HG02678 (cell line): ENCODE measurements at regions not wholly inside any gene's neighbourhood (a gene's known extent, or its start where the extent isn't known, plus 50 kb on each side); places are given as distances from the start of the nearest gene placed in this dataset.
"Not testable (repeated sequence)": the region's sequence is repeated elsewhere in the genome, so short reads cannot be mapped to it uniquely, and the experiment has no call there.

Experiments used
- ATAC-seq: cut with Tn5 transposase; IDR thresholded peaks from one replicate; pipeline ENCODE4 v1.9.1; 2021; ENCODE audit warnings: mild to moderate bottlenecking, moderate library complexity; ENCODE audit not compliant: unreplicated experiment

DNA sequence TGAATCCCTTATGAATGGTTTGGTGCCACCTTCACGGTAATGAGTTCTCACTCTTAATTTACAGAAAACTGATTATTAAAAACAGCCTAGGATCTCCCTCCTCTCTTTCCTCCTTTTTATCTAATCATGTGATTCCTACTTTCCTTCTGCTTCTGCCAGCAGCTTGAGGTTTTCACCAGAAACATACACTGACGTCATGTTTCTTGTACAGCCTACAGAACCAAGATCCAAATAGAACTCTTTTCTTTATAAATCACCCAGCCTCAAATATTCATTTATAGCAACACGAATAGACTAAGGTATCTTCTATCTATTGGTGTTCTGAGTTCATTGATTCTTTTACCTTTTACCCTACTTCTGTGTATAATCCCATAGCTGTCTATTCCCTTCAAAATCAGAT lies 388.9 kb upstream of the CDH10 start:
- ATAC-seq, result no peak

DNA sequence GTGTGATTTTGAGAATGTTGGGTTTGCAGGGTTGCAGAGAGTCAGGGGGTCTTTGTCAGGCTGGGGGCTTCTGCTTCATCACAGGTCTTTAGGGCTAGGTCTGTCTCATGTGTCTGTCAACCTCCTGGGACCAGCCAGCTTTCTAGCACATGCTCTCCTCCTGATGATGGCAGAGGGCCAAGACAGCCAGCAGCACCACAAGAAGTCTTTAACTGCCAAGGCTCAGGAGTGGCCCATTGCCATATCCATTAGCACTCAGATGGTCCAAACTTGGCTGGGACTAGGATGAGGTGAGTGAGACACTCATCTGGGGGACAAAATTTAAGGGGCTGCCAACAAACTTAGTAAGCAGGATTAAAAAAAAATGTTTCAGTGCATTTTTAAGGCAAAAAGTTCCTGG lies 384.2 kb upstream of the CDH10 start:
- ATAC-seq, result no peak

GRCh38 chr5:25027526-25027925 lies 382.7 kb upstream of the CDH10 start:
- ATAC-seq, result no peak

- no peak for ATAC-seq
These were observed 382.3 kb upstream of the CDH10 start for GRCh38 chr5:25027061-25027460.

DNA sequence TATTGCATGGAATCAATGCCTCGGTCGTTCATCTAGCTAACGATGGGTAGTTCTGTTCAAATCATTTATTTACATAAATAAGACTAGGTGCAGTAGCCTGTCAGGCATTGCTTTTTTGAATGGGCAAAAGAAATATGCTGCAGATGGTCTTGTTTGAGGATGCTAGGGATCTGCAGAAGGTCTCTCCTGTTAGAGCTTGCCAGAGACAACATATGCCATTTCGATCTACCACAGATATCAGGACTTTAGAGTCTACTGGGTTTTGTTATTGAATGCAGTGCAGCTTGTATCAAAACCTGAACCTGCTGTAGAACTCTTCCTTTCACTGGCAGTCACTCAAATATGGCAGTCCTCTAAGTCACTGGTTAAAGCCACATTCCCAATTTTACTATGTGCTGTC lies 381.1 kb upstream of the CDH10 start:
- ATAC-seq, result no peak

DNA sequence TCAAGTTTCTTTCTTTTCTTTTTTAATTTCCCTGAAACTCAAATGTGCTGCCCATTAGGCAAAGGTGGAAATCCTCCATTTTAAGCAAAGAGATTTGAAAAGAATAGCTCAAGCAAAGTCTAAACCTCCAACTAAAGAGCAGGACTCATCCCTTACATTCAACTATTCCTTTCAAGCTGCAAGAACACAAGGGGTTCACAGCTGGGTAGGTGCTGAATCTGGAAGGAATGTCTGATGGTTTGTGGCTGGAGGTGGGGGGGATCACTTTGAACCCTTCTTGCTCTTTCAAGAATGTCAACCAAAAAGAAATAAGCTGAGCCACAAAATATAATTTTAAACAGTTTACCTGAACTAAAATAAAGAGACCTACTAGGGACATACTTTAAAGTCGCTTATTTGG lies 375.7 kb upstream of the CDH10 start:
- no peak for ATAC-seq

GRCh38 chr5:25009063-25009462 lies 364.3 kb upstream of the CDH10 start:
- ATAC-seq, result no peak

DNA sequence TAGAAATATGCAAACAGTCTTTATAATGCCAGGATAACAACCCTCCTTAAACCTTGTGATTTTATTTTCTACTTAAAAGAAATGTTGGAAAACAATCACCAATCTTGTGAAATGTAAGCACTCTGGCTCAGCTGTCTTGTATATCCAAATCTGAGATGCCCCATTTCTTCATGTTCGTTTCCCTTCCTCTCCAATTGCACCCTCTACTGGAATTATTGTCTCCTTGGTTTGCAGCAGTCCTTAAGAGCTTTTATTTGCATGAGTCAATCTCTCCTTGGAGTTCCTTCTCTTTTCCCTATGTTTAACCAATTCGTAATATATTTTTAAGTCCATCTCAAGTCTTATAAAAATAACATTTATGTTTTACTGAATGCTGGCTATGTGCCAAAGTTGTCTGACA lies 362.0 kb upstream of the CDH10 start:
- no peak for ATAC-seq

DNA sequence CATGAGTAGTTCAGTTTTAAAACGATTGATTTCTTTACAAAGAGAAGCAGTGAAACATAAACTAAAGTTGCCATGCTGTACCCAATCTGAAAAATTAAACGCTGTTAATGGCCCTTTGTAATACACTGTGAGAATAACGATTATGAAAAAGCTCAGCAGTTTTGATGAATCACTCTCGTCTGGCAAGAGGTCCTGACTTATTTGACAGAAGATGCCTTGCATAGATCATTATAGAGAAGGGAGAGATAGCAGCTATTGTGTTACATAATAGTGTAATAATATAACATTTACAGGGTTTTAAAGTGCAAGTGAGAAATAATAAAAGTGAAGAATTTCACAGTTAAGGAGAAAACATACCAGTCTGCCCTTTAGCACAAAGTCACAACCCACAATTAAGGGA lies 361.5 kb upstream of the CDH10 start:
- no peak for ATAC-seq

DNA sequence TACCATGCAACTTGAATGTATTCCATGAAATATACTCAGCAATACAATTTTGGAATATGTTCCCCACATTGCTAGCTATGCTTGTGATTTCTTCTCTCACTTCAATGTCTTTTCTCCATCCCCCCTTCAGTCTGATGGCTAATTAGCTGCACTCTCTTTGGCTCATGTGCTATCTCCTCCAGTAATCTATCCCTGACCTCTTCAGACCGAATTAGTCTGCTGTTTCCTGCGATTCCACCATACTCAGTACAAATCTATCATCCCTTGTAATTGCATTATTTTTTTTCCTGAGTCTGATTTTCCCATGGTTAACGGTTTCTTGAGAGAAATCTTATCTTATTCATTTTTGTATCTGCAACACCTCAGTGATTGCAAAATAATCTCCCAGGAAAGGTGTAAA lies 360.7 kb upstream of the CDH10 start:
- ATAC-seq, result no peak

DNA sequence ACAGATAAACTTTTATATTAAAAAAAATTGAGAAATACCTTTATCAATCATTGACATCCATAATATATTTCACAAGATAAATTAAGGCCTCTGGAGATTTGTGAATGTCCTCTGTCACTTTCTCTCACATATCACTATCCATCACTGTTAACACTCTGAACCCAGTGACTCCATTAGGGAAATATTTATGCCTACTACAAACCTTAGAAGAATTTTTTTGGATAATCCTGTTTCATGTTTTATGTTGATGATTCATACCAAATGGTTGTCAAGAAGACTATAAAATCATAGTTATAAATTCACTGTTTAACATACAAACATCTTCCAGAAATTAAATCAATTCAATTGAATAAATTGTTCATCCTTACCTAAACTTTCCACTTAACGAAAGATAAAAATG lies 357.6 kb upstream of the CDH10 start:
- ATAC-seq, result no peak

DNA sequence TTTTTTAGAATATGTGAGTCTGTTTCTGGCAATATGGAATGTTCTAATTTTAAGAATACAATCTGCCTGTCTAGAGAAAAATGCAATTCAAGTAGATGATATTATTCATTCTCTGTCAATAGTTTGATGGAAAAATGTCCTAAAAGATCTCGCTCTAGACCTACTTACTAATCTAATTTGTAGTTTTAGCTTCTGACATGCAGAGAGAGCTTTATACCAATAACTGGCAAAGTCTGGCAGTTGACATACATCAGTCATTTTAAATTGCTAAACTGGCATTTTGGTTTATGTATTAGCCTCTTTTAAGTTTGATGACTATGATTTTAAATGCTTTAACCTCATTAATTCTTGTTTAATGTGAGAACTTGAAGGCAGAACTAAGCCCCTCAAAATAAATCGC lies 355.0 kb upstream of the CDH10 start:
- no peak for ATAC-seq

DNA sequence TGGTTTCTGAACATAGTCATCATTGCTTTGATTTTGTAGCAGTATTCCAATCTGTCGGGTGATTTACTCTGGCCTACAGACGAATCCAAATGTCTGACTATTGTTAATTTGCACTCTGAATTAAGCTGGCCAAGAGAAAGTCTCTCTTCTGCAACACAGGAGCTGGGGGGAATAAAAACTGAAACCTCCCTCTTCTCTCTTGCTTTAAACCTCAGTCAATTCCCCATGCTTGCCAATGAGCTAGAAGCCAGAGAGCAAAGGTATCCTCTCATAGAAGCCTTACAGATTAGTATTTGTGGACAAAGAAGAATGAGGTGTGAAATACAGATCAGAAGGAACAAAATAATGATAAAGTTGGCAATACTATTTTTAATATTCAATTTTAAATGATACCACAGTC lies 353.9 kb upstream of the CDH10 start:
- no peak for ATAC-seq

GRCh38 chr5:24986326-24986725 lies 341.5 kb upstream of the CDH10 start:
- ATAC-seq, result no peak

GRCh38 chr5:24978552-24978951 lies 333.8 kb upstream of the CDH10 start:
- ATAC-seq, result not testable (repeated sequence)

DNA sequence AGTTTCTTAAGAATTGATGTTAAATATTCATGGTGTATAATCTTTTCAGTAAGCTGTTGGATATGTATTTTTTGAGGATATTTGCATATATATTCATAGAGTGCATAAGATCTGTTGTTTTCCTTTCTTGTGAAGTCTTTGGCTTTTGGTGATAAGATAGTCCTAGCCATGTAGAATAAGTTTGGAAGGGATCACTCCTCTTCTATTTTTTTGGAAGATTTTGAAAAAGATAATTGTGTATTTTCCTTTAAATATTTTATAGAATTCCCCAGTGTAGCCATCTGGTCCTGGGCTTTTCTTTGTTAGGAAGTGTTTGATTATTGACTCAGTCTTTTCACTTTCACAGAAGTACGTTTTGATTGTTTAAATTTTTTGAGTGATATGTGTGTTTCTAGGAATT lies 318.8 kb upstream of the CDH10 start:
- no peak for ATAC-seq

GRCh38 chr5:24923400-24923799 lies 278.6 kb upstream of the CDH10 start:
- ATAC-seq, result no peak

- ATAC-seq, result no peak
These were observed 273.9 kb upstream of the CDH10 start for GRCh38 chr5:24918676-24919075.

DNA sequence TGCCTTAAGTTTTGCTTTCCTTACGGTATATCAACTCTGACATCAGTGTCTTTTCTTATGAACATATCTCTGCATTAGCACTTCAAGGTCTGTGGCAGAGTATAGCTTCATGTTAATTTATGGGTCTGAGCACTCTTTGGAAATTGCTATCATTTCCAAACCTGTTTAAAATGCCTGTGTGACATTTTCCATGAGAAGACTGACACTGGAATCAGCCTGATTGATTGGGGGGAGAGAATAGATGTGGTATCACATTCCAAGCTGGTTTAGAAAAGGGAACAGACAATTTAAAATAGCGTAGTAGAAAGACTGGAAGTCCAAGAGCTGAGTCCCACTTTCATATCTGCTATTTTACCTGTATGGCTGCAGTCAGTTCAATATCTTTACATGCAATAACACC lies 272.1 kb upstream of the CDH10 start:
- ATAC-seq, result no peak

- no peak for ATAC-seq
These were observed 264.4 kb upstream of the CDH10 start for GRCh38 chr5:24909210-24909609.

DNA sequence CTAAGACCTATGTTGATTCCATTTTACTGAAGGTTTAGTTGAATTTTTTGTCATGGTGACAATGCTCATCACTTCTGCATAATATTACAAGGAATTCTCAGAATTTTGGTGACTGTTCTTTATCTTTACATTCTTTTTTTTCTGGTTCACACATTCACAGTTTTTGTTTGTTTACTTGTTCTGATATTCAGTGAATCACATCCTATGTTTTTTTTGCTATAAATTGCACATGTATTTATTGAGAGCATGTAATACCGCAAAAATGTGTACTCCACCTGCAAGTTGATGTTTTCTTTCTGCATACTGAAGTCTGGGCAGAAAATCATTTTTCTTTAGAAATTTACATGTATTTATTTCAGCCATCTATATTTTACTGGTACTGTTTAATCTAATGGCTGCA lies 261.9 kb upstream of the CDH10 start:
- ATAC-seq, result no peak

DNA sequence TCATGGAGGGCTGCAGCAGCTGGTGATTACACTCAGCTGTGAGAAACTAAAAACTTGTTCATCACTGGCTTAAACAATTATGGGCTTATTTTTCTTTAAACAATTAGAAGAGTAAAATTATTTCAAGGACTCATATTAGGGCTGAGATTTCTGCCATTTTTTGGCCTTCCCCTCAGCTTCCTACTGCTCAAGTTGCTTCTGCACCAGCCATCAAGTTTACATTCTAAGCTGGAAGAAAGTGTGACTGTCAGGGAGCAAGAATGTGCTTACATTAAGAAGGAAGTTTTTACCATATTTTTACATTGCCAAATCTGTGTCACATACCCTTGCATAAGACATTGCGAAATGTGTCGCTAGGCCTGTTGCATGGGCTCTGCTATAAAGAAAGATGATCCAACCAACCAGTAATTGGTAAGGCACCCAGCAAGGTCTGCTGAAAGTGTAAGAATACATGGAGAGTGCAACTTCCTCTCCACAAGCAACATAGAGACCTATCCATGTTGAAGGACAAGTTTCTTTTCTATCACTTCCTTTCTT lies 260.3 kb upstream of the CDH10 start:
- ATAC-seq, result no peak

DNA sequence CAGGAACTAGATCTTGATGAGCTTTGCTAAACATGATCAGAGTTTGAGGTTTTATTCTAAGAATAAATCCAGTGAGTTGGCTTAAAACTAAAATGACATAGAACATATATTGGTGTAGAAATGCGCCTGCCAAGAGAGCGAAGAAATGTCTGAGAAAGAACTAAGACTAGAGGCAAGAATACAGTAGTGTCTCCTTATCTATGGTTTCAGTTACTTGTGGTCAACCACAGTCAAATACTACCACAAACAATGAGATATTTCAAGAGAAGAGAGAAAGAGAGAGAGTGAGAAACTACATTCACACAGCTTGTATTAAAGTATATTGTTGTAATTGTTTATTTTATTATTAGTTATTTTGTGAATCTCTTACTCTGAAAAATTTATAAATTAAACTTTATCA lies 254.4 kb upstream of the CDH10 start:
- no peak for ATAC-seq

- no peak for ATAC-seq
These were observed 219.5 kb upstream of the CDH10 start for GRCh38 chr5:24864244-24864643.
